ENCODE measurements at regions not wholly inside any gene's neighbourhood (a gene's known extent, or its start where the extent isn't known, plus 50 kb on each side); places are given as distances from the start of the nearest gene placed in this dataset.
"Not testable (repeated sequence)": the region's sequence is repeated elsewhere in the genome, so short reads cannot be mapped to it uniquely, and the experiment has no call there.

GRCh38 chr1:146413911-146414310, 185.1 kb upstream of the NOTCH2NLA start:
- not testable (repeated sequence) for TF ChIP-seq CTCF (conservative IDR thresholded peaks at IDR 0.05 in 1 of 2, IDR thresholded peaks at IDR 0.05 in 1 of 2; ENCODE audit: low read depth in 1 of 2, low read length in 2 of 2); EZH2 (IDR thresholded peaks at IDR 0.05; ENCODE audit: low read length, missing control alignments)
